ENCODE measurements at regions not wholly inside any gene's neighbourhood (a gene's known extent, or its start where the extent isn't known, plus 50 kb on each side); places are given as distances from the start of the nearest gene placed in this dataset.
A peak's percentile ranks its signal among the peaks of the same experiment; 100 is the strongest.

DNA sequence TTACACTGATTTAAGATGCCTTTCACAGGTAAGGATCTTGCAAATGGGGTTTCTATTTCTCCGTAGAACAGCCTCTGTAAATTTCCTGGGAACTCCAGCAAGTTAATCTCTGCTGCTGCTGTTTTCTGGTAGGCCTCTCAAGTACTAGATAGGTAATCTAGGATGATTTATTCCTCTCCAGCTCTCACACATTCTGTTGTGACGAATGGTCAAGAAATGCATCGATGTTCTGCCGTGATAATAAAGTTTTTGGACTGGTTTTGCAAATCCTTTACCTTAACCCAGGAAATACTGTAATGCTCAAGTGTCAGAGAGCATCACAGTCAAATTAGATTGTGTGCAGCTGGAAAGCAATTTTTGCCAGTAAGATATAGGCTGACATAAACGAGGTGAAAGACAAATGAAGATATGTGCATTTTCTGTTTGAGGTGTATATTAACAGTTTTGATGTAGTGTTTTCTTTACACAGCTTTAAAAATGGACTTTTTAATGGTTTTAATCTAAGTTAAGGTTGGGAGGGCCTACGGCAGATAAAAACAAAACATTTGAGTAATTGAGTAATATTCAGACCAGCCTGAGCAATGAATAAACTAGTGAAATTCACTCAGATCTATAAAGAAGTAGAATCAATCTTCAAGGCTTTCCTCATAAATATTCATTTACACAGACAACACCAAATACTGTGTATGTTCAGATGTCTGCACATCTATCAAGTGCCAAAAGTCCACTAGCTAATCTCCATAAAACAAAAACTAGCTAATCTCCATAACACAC is 300.6 kb upstream of the EDIL3 start:
- DNase-seq (ENCODE audit: low spot score) = no peak

GRCh38 chr5:84683594-84683993 is 298.9 kb upstream of the EDIL3 start:
- no peak for DNase-seq (ENCODE audit: low spot score)

DNA sequence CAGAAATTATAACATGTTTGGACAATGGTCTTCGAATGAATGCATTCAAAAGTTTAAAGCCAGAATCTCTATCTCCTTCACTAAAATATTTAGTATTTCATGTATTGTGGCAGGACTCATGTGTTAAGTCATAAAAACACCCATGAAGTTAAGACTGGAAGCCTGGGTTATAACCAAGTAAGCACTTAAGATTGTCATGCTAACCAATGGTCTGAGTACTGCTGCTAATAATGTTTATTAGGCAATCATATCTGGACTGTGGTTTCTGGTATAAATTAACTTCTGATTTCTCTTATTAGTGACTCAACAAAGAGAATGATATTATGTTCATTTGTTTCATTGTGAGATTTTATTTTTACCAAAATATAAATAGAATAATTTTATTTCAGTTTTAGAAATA is 297.9 kb upstream of the EDIL3 start:
- DNase-seq (ENCODE audit: low spot score) = no peak

- no peak for DNase-seq (ENCODE audit: low spot score)
Observed at GRCh38 chr5:84680908-84681307, 296.2 kb upstream of the EDIL3 start.

- no peak for DNase-seq (ENCODE audit: low spot score)
Observed at GRCh38 chr5:84673785-84674184, 289.1 kb upstream of the EDIL3 start.

GRCh38 chr5:84667576-84667975 is 282.9 kb upstream of the EDIL3 start:
- no peak for DNase-seq (ENCODE audit: low spot score)

DNA sequence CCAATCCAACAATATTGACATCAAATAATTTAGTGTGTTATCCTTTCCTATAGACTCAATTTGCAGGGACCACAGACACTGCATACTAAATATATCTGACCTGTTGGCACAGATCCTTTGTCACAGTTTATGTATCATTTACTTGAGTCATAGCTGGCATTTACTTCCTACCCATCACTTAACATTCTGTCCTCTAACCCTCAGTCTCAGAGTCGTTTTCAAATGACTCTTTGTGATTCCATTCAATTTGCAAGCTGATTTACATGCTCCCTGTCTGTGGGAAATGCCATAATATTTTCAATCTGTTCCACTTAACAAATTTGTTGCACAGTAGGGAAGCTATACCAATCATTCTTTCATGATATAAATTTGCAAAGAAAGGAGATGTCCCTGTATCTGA is 265.7 kb upstream of the EDIL3 start:
- no peak for DNase-seq (ENCODE audit: low spot score)

DNA sequence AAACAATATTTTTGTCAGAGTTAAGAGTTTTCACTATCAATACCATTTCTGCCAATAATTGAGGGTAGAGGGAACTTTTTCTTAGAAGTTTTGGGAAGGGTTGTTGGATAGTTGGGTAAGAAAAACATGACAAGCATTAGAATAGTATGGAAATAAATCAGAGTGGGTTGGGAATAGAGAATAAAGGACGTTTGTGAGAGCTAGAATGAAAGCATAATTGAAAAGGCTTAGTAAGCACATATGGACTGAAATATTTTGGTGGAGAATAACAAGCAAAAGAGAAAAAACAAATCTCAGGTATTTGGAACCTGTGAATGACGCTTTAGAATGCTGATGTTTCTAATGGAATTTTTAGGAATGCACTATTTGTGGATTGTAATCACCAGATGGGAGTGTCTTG is 262.9 kb upstream of the EDIL3 start:
- DNase-seq (ENCODE audit: low spot score) = no peak

DNA sequence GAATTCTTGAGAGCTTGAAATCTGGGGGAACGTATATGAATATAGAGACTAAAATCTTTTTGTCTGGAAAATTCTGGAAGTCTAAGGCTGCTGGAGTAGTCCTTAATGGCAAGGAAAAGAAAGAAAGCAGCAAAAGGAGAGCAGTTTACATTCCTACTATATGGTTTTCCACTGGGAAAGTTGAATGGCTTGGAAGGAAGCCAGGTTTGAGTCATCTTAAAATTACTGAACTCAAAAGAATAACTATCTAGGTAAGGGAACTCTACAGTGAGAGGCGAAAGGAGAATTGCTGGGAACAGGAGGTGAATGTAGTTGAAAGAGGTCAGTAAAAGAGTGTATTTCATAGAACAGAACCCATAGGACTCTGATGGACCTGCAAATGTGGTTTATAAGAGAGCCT is 258.1 kb upstream of the EDIL3 start:
- no peak for DNase-seq (ENCODE audit: low spot score)

DNA sequence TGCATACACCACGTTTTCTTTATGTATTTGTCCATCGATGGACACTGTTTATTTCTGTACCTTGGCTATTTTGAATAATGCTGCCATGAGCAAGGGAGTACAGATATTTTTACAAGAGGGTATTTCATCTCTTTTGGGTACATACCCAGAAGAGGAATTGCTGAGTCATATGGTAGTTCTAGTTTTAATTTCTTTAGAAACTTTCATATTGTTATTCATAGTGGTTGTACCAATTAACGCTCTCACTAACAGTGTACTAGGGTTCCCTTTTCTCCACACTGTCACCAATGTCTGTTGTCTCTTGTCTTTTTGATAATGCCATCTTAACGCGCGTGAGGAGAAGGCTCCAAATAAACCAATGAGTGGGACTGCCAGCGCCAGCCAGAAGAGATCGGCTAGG is 257.6 kb upstream of the EDIL3 start:
- no peak for DNase-seq (ENCODE audit: low spot score)

GRCh38 chr5:84637662-84638375 is 253.1 kb upstream of the EDIL3 start:
- no peak for DNase-seq (ENCODE audit: low spot score)

DNA sequence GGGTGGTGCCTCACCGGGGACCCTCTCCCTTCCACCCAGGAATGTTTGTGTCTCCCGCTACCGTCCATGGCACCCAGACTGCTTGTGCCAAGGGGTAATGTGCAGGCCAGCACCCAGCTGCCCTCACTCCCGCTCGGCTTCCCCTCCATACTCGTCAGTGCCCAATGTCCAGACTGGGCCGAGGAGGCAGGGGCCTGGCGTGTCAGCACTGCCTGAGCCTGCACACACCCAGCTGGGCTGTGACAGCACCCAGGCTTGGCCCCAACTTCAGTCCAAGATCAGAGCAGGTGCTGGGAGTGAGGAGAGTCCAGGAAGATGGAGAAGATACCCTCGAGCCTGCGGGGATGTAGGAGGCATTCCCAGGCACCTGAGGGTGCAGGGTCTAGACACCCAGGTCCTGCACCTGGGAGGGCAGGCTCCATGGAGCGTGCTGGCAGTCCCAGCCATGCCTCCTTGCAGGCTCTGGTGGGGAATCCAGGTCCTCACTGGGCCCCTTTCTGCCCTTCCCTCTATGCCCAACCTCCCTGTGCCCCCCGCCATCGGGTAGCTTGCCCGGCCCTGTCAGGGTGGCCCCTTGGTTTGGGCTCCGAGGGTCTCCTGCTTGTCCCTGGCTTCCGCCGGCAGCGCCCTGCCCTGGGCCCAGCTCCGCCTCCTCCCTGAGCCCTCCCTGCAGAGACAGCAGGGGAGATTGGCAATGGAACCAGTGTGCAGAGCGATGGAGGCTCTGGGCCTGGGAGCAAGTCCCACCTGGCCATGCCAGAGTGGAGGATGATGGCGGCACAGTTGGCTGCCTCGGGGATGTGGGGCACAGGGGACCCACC is 250.8 kb upstream of the EDIL3 start:
- DNase-seq (ENCODE audit: low spot score) = no peak

DNA sequence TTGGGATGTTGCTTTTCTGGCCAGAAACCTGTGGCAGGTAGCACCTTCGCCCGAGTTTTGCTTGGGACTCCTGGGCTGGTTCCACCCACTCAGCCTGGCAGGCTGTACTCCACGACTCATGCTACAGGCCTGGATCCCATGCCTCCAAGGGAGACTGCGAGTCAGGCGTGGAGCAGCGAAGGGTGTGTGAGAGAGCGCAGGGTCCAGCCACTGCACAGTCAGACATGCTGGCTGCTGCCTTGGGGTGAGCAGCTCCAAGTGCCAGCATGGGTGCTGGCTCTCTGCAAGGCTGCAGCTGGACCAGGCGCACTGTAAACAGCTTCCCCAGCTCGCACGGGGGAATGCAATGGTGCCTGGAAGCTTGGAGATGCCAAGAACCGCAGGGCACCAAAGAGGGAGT is 249.6 kb upstream of the EDIL3 start:
- DNase-seq (ENCODE audit: low spot score) = no peak

DNA sequence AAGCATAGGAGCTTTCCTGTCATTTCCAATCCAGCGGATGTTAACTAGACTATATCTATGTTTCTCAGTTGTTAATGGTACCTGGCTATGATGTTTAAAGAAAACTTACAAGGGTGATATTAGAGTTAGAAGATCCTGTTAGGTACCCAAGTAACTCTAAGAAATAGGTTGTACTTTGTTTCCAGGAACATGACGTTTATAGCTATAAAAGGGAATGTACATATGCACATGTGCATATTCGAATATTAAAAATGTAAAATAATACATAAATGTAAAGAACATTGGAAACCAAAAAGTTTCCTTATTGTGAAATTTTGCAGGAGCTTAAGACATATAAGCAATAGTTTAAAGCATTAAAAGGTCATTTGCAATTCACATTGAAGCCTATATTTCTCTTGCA is 247.7 kb upstream of the EDIL3 start:
- no peak for DNase-seq (ENCODE audit: low spot score)

- no peak for DNase-seq (ENCODE audit: low spot score)
Observed at GRCh38 chr5:84628918-84629317, 244.2 kb upstream of the EDIL3 start.

DNA sequence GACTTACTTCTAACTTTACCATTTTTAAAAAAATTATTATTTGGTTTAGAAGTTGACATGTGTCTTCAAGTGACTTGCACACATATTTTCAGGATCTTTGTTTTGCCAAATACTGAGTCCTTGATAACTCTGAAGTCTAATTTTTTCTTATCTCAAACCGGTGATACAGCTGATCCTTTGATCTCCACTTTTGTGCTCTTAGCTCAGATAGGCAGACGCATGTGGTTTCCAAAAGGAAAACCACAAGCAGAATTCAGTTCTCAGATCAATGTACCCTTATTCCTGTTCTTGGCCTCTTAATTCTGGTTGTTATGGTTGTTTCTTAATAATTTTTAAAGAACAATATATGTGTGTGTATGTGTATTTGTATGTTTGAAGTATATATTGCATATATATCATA is 238.3 kb upstream of the EDIL3 start:
- peak; percentile 37 for DNase-seq (ENCODE audit: low spot score)

DNA sequence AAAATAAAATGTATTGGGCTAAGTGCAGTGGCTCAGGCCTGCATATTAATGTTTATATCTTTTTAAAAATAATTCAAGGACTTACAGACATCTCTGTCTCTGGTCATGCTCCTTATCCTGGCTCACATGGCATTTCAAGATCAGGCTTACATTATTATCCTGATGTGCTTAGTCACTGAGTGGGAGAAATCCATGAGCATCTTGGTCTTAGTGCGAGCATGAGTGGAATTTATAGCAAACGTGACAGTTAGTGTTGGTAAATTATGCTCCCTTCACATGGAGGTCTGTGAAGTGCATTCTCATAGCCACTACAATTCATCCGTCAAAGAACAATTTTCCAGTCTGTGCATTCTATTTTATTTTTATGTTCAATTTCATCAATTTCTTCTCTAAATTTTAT is 237.8 kb upstream of the EDIL3 start:
- no peak for DNase-seq (ENCODE audit: low spot score)

DNA sequence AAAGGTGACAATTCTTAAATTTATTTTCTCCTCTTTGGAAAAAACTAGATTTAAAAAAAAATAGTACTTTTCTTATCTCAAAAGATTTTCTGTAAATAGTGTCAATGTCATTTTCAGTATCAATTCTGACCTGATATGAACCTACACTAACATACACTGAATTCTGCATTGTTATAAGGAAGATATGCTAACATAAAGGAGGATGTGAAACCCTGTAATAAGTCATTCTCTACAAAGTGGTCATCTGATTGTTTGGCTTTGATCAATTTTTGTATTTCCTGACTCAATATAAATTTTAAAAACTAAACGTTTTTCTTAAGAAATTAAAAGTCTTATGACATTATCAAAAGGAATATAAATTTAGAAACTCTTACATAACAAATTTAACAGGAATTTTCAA is 233.6 kb upstream of the EDIL3 start:
- DNase-seq (ENCODE audit: low spot score) = no peak

DNA sequence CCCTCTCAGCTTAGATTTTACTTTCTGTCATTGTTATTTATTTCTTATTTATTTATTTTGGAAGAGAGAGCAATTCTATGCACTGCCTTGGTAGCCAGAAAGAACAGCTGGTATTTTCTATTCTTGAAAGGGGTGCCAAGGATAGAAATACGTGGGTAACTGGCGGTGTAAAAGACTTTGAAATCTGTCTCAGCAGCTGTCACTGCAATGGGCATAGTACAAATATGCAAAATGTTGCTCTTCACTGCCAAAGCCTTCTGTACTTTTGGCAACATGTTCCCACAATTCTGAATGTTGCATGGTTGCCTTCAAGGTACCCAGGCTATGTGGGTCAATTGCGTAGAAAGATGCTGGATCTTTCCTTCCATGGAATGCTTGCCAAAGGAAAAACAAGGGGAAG is 230.2 kb upstream of the EDIL3 start:
- DNase-seq (ENCODE audit: low spot score) = no peak

GRCh38 chr5:84606784-84607183 is 222.1 kb upstream of the EDIL3 start:
- no peak for DNase-seq (ENCODE audit: low spot score)

GRCh38 chr5:84605241-84605640 is 220.6 kb upstream of the EDIL3 start:
- no peak for DNase-seq (ENCODE audit: low spot score)

DNA sequence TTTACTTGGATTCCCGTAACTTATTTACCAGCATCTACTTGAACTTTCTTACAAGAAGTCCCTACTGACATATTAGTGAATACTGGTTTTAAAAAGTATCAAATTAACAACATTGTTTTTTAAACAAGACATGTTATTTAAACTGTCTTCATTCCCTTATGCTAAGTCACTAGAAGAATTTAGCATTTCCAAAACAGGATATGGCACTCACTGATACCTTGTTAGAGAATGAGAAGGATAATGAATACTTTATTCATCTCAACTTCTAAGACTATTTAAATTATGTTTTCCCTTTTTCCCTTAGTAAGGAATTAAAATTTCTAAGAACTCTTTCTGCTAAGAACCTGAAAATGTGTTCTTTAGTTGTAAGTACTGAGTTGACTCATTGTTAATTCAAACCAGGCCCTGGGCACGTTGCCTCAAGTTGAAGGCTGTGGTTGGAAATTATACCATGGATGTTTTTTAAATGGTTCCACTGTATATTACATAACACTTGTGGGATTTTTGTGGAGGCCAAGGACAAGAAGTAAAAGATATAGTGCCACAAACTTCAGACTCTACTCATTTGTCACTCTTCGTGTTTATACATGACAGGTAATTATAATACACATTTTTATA is 219.0 kb upstream of the EDIL3 start:
- DNase-seq (ENCODE audit: low spot score) = no peak

DNA sequence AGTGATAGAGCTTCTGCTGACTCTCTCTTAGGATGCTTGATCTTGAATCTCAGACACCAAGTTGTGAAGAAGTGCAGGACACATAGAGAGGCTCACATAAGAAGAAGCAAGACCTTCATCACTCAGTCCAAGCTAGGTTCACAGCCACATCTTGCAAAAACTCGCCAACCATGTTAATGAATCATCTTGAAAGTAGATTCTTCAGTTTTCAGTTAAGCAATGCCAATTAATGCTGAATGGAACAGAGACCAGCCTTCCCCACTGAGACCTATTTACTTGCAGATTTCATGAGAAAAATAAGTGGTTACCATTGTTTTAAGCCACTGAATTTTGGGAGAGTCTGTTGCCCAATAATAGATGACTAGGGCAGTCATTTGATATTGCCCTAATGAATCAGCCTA is 217.7 kb upstream of the EDIL3 start:
- no peak for DNase-seq (ENCODE audit: low spot score)

Measured in SW480 (cell line).